Ishikawa (cell line): ENCODE measurements at regions not wholly inside any gene's neighbourhood (a gene's known extent, or its start where the extent isn't known, plus 50 kb on each side); places are given as distances from the start of the nearest gene placed in this dataset.

Experiments
- CEBPB ChIP-seq: IDR thresholded peaks from 2 replicates; pipeline ENCODE4 v1.6.1; 2012
- CREB1 ChIP-seq: IDR thresholded peaks from 2 replicates; pipeline ENCODE4 v1.6.1; 2012; ENCODE audit warnings: low read depth
- EGR1 ChIP-seq: IDR thresholded peaks from 2 replicates; pipeline ENCODE4 v1.6.1; 2012
- EP300 ChIP-seq: IDR thresholded peaks from 2 replicates; pipeline ENCODE4 v1.6.1; 2012; ENCODE audit warnings: borderline replicate concordance
- FOXM1 ChIP-seq: IDR thresholded peaks from 2 replicates; pipeline ENCODE4 v1.6.1; 2012; ENCODE audit warnings: low read depth, borderline replicate concordance
- NFIC ChIP-seq: IDR thresholded peaks from 2 replicates; pipeline ENCODE4 v1.6.1; 2012
- RAD21 ChIP-seq: IDR thresholded peaks from 2 replicates; pipeline ENCODE4 v1.6.1; 2012; ENCODE audit warnings: low read depth
- TAF1 ChIP-seq: IDR thresholded peaks from 2 replicates; pipeline ENCODE4 v1.6.1; 2012; ENCODE audit warnings: low read depth, mild to moderate bottlenecking
- TCF12 ChIP-seq: IDR thresholded peaks from 2 replicates; pipeline ENCODE4 v1.6.1; 2012; ENCODE audit warnings: low read depth
- TEAD4 ChIP-seq: IDR thresholded peaks from 2 replicates; pipeline ENCODE4 v1.6.1; 2012
- USF1 ChIP-seq: IDR thresholded peaks from 2 replicates; pipeline ENCODE4 v1.6.1; 2012
- YY1 ChIP-seq: IDR thresholded peaks from 2 replicates; pipeline ENCODE4 v1.6.1; 2012; ENCODE audit warnings: low read depth
- ZBTB7A ChIP-seq: IDR thresholded peaks from 2 replicates; pipeline ENCODE4 v1.6.1; 2012; ENCODE audit warnings: low read depth
- TF ChIP-seq, protein P1 (sequence below): IDR thresholded peaks from 2 replicates; pipeline ENCODE4 v1.6.1; 2012; ENCODE audit warnings: low read depth, mild to moderate bottlenecking
- TF ChIP-seq, protein P2 (sequence below): IDR thresholded peaks from 2 replicates; pipeline ENCODE4 v1.6.1; 2012

- TF ChIP-seq EP300 (no peak), TCF12 (no peak)
These were observed 426.6 kb downstream of the BRD1 start for GRCh38 chr22:49400941-49401598.

DNA sequence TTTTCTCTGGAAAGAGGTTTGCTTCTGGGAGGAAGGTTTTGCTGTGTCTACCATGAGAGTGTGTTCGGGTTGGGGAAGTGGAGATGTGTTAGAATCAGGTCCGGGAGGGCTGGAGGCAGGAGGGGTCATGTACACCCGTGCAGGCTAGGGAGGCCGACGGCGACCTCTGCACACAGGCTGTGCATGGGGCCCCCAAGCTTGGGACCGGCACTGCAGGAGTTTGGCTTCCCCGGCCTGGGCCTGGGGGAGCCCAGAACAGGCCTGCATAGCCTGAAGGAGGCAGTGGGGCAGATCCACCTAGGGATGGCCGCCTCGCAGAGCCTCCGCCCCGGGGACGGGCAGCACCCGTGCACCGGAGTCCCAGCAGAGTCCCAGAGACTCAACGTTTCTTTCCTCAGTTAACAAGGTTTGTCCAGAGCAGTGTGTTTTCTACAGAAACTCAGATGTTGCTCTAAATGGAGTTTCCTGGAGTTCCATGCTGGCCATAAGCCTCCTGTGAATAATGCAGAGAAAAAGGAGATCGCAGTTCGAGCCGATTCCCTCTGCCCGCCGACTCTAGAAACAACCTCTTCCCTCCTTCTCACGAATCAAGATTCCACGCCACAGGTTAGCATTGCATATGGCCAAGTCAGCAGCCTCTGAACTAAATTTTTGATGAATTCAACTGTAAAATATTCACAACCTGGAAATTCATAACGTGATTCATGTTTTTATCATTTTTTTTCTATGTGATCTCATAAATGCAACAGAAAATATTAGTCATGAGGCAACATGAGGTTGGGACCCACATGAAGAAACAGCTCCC lies 427.3 kb downstream of the BRD1 start:
- TF ChIP-seq, protein P1, sequence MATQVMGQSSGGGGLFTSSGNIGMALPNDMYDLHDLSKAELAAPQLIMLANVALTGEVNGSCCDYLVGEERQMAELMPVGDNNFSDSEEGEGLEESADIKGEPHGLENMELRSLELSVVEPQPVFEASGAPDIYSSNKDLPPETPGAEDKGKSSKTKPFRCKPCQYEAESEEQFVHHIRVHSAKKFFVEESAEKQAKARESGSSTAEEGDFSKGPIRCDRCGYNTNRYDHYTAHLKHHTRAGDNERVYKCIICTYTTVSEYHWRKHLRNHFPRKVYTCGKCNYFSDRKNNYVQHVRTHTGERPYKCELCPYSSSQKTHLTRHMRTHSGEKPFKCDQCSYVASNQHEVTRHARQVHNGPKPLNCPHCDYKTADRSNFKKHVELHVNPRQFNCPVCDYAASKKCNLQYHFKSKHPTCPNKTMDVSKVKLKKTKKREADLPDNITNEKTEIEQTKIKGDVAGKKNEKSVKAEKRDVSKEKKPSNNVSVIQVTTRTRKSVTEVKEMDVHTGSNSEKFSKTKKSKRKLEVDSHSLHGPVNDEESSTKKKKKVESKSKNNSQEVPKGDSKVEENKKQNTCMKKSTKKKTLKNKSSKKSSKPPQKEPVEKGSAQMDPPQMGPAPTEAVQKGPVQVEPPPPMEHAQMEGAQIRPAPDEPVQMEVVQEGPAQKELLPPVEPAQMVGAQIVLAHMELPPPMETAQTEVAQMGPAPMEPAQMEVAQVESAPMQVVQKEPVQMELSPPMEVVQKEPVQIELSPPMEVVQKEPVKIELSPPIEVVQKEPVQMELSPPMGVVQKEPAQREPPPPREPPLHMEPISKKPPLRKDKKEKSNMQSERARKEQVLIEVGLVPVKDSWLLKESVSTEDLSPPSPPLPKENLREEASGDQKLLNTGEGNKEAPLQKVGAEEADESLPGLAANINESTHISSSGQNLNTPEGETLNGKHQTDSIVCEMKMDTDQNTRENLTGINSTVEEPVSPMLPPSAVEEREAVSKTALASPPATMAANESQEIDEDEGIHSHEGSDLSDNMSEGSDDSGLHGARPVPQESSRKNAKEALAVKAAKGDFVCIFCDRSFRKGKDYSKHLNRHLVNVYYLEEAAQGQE = no peak
- TF ChIP-seq TAF1 (no peak), EGR1 (no peak), ZBTB7A (no peak), TCF12 (no peak), TEAD4 (no peak), FOXM1 (no peak), USF1 (no peak)

DNA sequence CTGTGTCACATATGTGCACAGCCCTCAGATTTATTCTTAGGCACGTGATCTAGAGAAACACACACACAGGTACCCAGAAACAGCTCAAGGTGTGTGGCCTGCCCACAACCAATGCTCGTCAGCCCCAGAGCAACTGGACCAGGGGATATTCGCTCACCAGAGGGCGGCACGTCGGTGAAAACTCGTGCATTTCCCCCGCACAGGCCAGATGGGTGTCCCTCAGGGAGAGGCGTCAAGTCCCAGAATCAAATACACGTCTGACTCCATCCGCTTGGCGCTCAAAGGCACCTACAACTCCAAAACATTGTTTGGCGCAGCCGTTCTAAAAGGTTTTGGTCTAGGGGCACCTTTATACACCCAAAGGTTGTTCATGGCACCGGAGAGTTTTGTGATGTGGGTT lies 429.0 kb downstream of the BRD1 start:
- TF ChIP-seq NFIC = no peak
- no peak for TF ChIP-seq CEBPB
- no peak for TF ChIP-seq ZBTB7A
- TF ChIP-seq, protein P1 = no peak
- TF ChIP-seq TEAD4 = no peak
- TF ChIP-seq, protein P2, sequence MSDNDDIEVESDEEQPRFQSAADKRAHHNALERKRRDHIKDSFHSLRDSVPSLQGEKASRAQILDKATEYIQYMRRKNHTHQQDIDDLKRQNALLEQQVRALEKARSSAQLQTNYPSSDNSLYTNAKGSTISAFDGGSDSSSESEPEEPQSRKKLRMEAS = no peak
- no peak for TF ChIP-seq TAF1
- TF ChIP-seq RAD21 = no peak
- TF ChIP-seq CREB1 = no peak
- no peak for TF ChIP-seq YY1
- no peak for TF ChIP-seq EP300
- TF ChIP-seq EGR1 = no peak
- no peak for TF ChIP-seq USF1
- TF ChIP-seq TCF12 = no peak
- TF ChIP-seq FOXM1 = no peak

- TF ChIP-seq FOXM1 = no peak
- TF ChIP-seq CEBPB = no peak
- no peak for TF ChIP-seq ZBTB7A
- no peak for TF ChIP-seq RAD21
- TF ChIP-seq, protein P1 = no peak
- no peak for TF ChIP-seq TCF12
- no peak for TF ChIP-seq EGR1
- no peak for TF ChIP-seq CREB1
These were observed 429.6 kb downstream of the BRD1 start for GRCh38 chr22:49398115-49398514.

DNA sequence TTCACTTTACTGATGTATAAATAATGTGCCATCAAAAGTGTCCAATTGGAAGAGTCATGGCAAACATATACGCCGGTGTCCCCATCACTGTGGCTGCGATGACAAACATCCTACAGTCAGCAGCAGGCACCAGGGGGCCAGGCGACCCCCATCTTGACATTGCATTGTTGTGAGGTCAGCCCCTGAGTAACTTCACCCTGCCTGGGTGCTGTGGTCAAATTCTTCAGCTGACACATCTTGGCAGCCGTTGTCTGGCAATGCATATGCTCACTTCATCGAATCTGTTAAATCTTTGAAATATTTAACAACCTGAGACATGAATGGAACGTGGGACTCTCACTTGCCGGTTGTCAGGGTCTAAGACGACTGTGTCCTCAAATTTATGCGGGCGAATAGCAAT lies 430.9 kb downstream of the BRD1 start:
- no peak for TF ChIP-seq ZBTB7A
- TF ChIP-seq, protein P1 = no peak
- TF ChIP-seq EP300 = no peak
